Caco-2 (cell line): ENCODE measurements at regions not wholly inside any gene's neighbourhood (a gene's known extent, or its start where the extent isn't known, plus 50 kb on each side); places are given as distances from the start of the nearest gene placed in this dataset.

Source experiments
- BruUV-seq: library from RNA; stranded (reverse); fragments of 400-500 nt; replicated peaks from 2 replicates; lab custom pipeline; 2021; lab: Mats Ljungman, UMichigan
- CTCF ChIA-PET: fragments of 300-600 bp; sonication (Branson Sonifier 250); formaldehyde crosslinking; loops from one replicate; lab custom pipeline; 2022; ENCODE audit warnings: antibody characterized with exemption; lab: Charles Lee
- POLR2A ChIA-PET: fragments of 300-600 bp; sonication (Branson Sonifier 250); formaldehyde crosslinking; loops from one replicate; lab custom pipeline; 2022; ENCODE audit warnings: antibody characterized with exemption; lab: Charles Lee
- DNase-seq, 2 experiments: peaks; one replicate each; pipeline versions ENCODE4 v3.0.0 to v3.0.0-alpha.2; 2020 to 2022
- H3K27me3 ChIP-seq: replicated peaks from 2 replicates; pipeline ENCODE4 v1.6.0; 2011; ENCODE audit warnings: low read length; ENCODE audit not compliant: control insufficient read depth, insufficient read depth
- H3K36me3 ChIP-seq: 2 replicates; pipeline ENCODE4 v1.5.1; 2011; ENCODE audit warnings: low read length; ENCODE audit not compliant: control insufficient read depth, insufficient read depth
- H3K4me1 ChIP-seq: fragments of 250-450 bp; sonication (Bioruptor Pico); 2 replicates; pipeline ENCODE4 v1.5.1; 2020; ENCODE audit warnings: mild to moderate bottlenecking
- H3K4me3 ChIP-seq: 2 replicates; pipeline ENCODE4 v1.5.1; 2011; ENCODE audit warnings: low read depth, mild to moderate bottlenecking, control low read depth, low read length
- H3K9me3 ChIP-seq: fragments of 250-450 bp; sonication (Bioruptor Pico); 2 replicates; pipeline ENCODE4 v1.5.1; 2020; ENCODE audit warnings: mild to moderate bottlenecking, moderate library complexity
- H3K27ac Mint-ChIP-seq: one replicate; pipeline ENCODE4 v1.8.0; 2022; ENCODE audit warnings: mixed read lengths; ENCODE audit not compliant: unreplicated experiment
- H3K27me3 Mint-ChIP-seq: one replicate; pipeline ENCODE4 v1.8.0; 2022; ENCODE audit warnings: mixed read lengths; ENCODE audit not compliant: insufficient read depth, unreplicated experiment
- H3K36me3 Mint-ChIP-seq: one replicate; pipeline ENCODE4 v1.8.0; 2022; ENCODE audit warnings: mild to moderate bottlenecking, mixed read lengths; ENCODE audit not compliant: insufficient read depth, unreplicated experiment
- H3K4me1 Mint-ChIP-seq: one replicate; pipeline ENCODE4 v1.8.0; 2022; ENCODE audit warnings: low read depth, mixed read lengths; ENCODE audit not compliant: unreplicated experiment
- H3K4me3 Mint-ChIP-seq: one replicate; pipeline ENCODE4 v1.8.0; 2022; ENCODE audit warnings: mild to moderate bottlenecking, moderate library complexity, mixed read lengths; ENCODE audit not compliant: unreplicated experiment
- H3K9me3 Mint-ChIP-seq: one replicate; pipeline ENCODE4 v1.8.0; 2022; ENCODE audit warnings: mixed read lengths; ENCODE audit not compliant: unreplicated experiment
- CTCF ChIP-seq, 2 experiments: fragments of 200-600 bp in 1 of 2; IDR thresholded peaks; 1 replicate in 1 of 2; 2 replicates in 1 of 2; pipeline versions ENCODE4 v1.5.1 to v1.8.0; 2011 to 2022; ENCODE audit warnings: antibody characterized with exemption in 1 of 2, control low read depth in 1 of 2, inconsistent platforms in 1 of 2, low read depth in 1 of 2, low read length in 1 of 2, mild to moderate bottlenecking in 1 of 2, moderate library complexity in 1 of 2; ENCODE audit not compliant: insufficient read depth in 1 of 2, severe bottlenecking in 1 of 2, unreplicated experiment in 1 of 2
- intact Hi-C: fragments of 100-400 bp; cut with micrococcal nuclease; formaldehyde crosslinking; loops from one replicate; pipeline ENCODE4 v1.10.0; 2022; ENCODE audit not compliant: unreplicated experiment

- no peaks in the 10 kb centered on the region for H3K4me1 ChIP-seq
- Mint-ChIP-seq H3K36me3 (no peaks in the 10 kb centered on the region), H3K4me1 (no peaks in the 10 kb centered on the region), H3K27ac (no peak overlapping the region), H3K9me3 (no peaks in the 10 kb centered on the region), H3K4me3 (no peak overlapping the region), H3K27me3 (no peaks in the 10 kb centered on the region)
- H3K27me3 ChIP-seq: no peaks in the 10 kb centered on the region
- POLR2A ChIA-PET: no interaction called here
- H3K36me3 ChIP-seq: no peaks in the 10 kb centered on the region
- CTCF ChIA-PET: no interaction called here
- intact Hi-C loops: no loop called here
- BruUV-seq: no TSS peak
- DNase-seq: no peak
- TF ChIP-seq CTCF (IDR thresholded peaks at IDR 0.05; ENCODE audit: insufficient read depth in 1 of 2, low read depth in 1 of 2, low read length in 1 of 2, severe bottlenecking in 1 of 2, unreplicated experiment in 1 of 2): no peak
- peaks cover 2% of the 10 kb centered on the region; the same call in 1 of the 2 replicates for H3K9me3 ChIP-seq
- H3K4me3 ChIP-seq: no peak overlapping the region
Measured at GRCh38 chr22:48677621-48678020, 1150.1 kb downstream of the BRD1 start.

GRCh38 chr22:48677168-48677520 is 1150.5 kb downstream of the BRD1 start:
- no peaks in the 10 kb centered on the region for H3K36me3 Mint-ChIP-seq
- Histone ChIP-seq H3K4me3 (no peak overlapping the region), H3K4me1 (no peaks in the 10 kb centered on the region), H3K27me3 (no peaks in the 10 kb centered on the region), H3K36me3 (no peaks in the 10 kb centered on the region), H3K9me3 (peaks cover 7% of the 10 kb centered on the region; the same call in 1 of the 2 replicates)
- ChIA-PET POLR2A (no interaction called here), CTCF (no interaction called here)
- intact Hi-C loops: no loop called here
- no peak for DNase-seq
- no peak overlapping the region for H3K4me3 Mint-ChIP-seq
- no TSS peak for BruUV-seq
- no peaks in the 10 kb centered on the region for H3K4me1 Mint-ChIP-seq
- TF ChIP-seq CTCF (IDR thresholded peaks at IDR 0.05; ENCODE audit: insufficient read depth in 1 of 2, low read depth in 1 of 2, low read length in 1 of 2, severe bottlenecking in 1 of 2, unreplicated experiment in 1 of 2): no peak
- H3K27ac Mint-ChIP-seq: no peak overlapping the region
- no peaks in the 10 kb centered on the region for H3K27me3 Mint-ChIP-seq
- no peaks in the 10 kb centered on the region for H3K9me3 Mint-ChIP-seq

GRCh38 chr22:48676266-48677167 is 1151.2 kb downstream of the BRD1 start:
- intact Hi-C loops: no loop called here
- no peak overlapping the region for H3K27ac Mint-ChIP-seq
- no peak for TF ChIP-seq CTCF (IDR thresholded peaks at IDR 0.05; ENCODE audit: insufficient read depth in 1 of 2, low read depth in 1 of 2, low read length in 1 of 2, severe bottlenecking in 1 of 2, unreplicated experiment in 1 of 2)
- Histone ChIP-seq H3K27me3 (no peaks in the 10 kb centered on the region), H3K36me3 (no peaks in the 10 kb centered on the region), H3K4me1 (no peaks in the 10 kb centered on the region), H3K4me3 (no peak overlapping the region), H3K9me3 (peaks cover 7% of the 10 kb centered on the region; the same call in 1 of the 2 replicates)
- H3K4me3 Mint-ChIP-seq: no peak overlapping the region
- no peaks in the 10 kb centered on the region for H3K36me3 Mint-ChIP-seq
- H3K27me3 Mint-ChIP-seq: no peaks in the 10 kb centered on the region
- H3K9me3 Mint-ChIP-seq: no peaks in the 10 kb centered on the region
- CTCF ChIA-PET: no interaction called here
- BruUV-seq: no TSS peak
- DNase-seq: no peak
- POLR2A ChIA-PET: no interaction called here
- no peaks in the 10 kb centered on the region for H3K4me1 Mint-ChIP-seq
